Right ventricle myocardium superior (tissue), 1 donor: ENCODE measurements at regions not wholly inside any gene's neighbourhood (a gene's known extent, or its start where the extent isn't known, plus 50 kb on each side); places are given as distances from the start of the nearest gene placed in this dataset.
"Not testable (repeated sequence)": the region's sequence is repeated elsewhere in the genome, so short reads cannot be mapped to it uniquely, and the experiment has no call there.

Experiments
- ATAC-seq: fragments of 200-7000 bp; cut with Tn5 transposase; one replicate; pipeline ENCODE4 v1.9.1; 2020; ENCODE audit warnings: mild to moderate bottlenecking; ENCODE audit not compliant: poor library complexity
- DNase-seq: peaks from one replicate; pipeline ENCODE4 v3.0.0-alpha.2; 2020
- intact Hi-C: fragments of 100-400 bp; cut with DNase I; formaldehyde crosslinking; loops from one replicate; pipeline ENCODE4 v1.11.2; 2022
- donor health status: DM: no; HTN: yes; CAD: no; lungs with severe emphysema.

- no peak for DNase-seq
- intact Hi-C loops, result no loop called here
- no peak for ATAC-seq
Observed at GRCh38 chr5:135173662-135174290, 139.7 kb upstream of the PITX1 start.

GRCh38 chr5:135172718-135173117 lies 138.7 kb upstream of the PITX1 start:
- intact Hi-C loops, result no loop called here
- DNase-seq, result no peak

GRCh38 chr5:135171336-135171735 lies 137.3 kb upstream of the PITX1 start:
- ATAC-seq, result no peak
- intact Hi-C loops, result no loop called here
- no peak for DNase-seq

More at GRCh38 chr5:135172718-135173117, 138.7 kb upstream of the PITX1 start:
- ATAC-seq, result no peak

GRCh38 chr5:135170500-135170899 lies 136.5 kb upstream of the PITX1 start:
- intact Hi-C loops, result no loop called here
- ATAC-seq, result no peak
- DNase-seq, result no peak

- no peak for DNase-seq
- ATAC-seq, result no peak
- intact Hi-C loops, result no loop called here
Observed at GRCh38 chr5:135169753-135170152, 135.7 kb upstream of the PITX1 start.

- DNase-seq, result no peak
- ATAC-seq, result no peak
- intact Hi-C loops, result no loop called here
Observed at GRCh38 chr5:135167634-135168033, 133.6 kb upstream of the PITX1 start.

GRCh38 chr5:135164873-135165614 lies 131.0 kb upstream of the PITX1 start:
- ATAC-seq, DNase-seq, intact Hi-C loops: not testable (repeated sequence)

- intact Hi-C loops, result no loop called here
- DNase-seq (no peak), ATAC-seq (no peak)
Observed at GRCh38 chr5:135163964-135164363, 129.9 kb upstream of the PITX1 start.

GRCh38 chr5:135163391-135163790 lies 129.4 kb upstream of the PITX1 start:
- no peak for ATAC-seq
- intact Hi-C loops, result no loop called here
- no peak for DNase-seq

- ATAC-seq (no peak), DNase-seq (no peak)
- intact Hi-C loops, result no loop called here
Observed at GRCh38 chr5:135162661-135163265, 128.7 kb upstream of the PITX1 start.

- DNase-seq (no peak), ATAC-seq (no peak)
- intact Hi-C loops, result no loop called here
Observed at GRCh38 chr5:135161221-135161620, 127.2 kb upstream of the PITX1 start.

- DNase-seq (no peak), ATAC-seq (no peak)
- intact Hi-C loops, result no loop called here
Observed at GRCh38 chr5:135160036-135160675, 126.1 kb upstream of the PITX1 start.

- no peak for DNase-seq
- intact Hi-C loops, result no loop called here
Observed at GRCh38 chr5:135159626-135160025, 125.6 kb upstream of the PITX1 start.

GRCh38 chr5:135158982-135159381 lies 125.0 kb upstream of the PITX1 start:
- DNase-seq (no peak), ATAC-seq (no peak)
- intact Hi-C loops, result no loop called here

More at GRCh38 chr5:135159626-135160025, 125.6 kb upstream of the PITX1 start:
- no peak for ATAC-seq

GRCh38 chr5:135158314-135158697 lies 124.3 kb upstream of the PITX1 start:
- intact Hi-C loops, result no loop called here
- no peak for DNase-seq
- ATAC-seq, result no peak

GRCh38 chr5:135157421-135158313 lies 123.6 kb upstream of the PITX1 start:
- DNase-seq, result no peak
- ATAC-seq, result no peak
- intact Hi-C loops, result no loop called here

- intact Hi-C loops, result no loop called here
- ATAC-seq, result no peak
- DNase-seq, result no peak
Observed at GRCh38 chr5:135156715-135157404, 122.8 kb upstream of the PITX1 start.

GRCh38 chr5:135156337-135156714 lies 122.3 kb upstream of the PITX1 start:
- intact Hi-C loops, result no loop called here
- ATAC-seq (no peak), DNase-seq (no peak)
